Fibroblast of lung (primary cell): ENCODE measurements at regions not wholly inside any gene's neighbourhood (a gene's known extent, or its start where the extent isn't known, plus 50 kb on each side); places are given as distances from the start of the nearest gene placed in this dataset.

Experiments
- DNase-seq, 2 donors: peaks; one replicate each; pipeline versions ENCODE4 v3.0.0 to v3.0.0-alpha.2; 2010; ENCODE audit warnings: low read depth in 2 of 2
- H2AFZ ChIP-seq: 2 replicates; pipeline ENCODE4 v1.5.1; 2012; ENCODE audit warnings: low read length, control low read depth, inconsistent platforms
- H3K27ac ChIP-seq: 2 replicates; pipeline ENCODE4 v1.5.1; 2011; ENCODE audit warnings: low read length, control low read depth; ENCODE audit not compliant: insufficient read depth
- H3K27me3 ChIP-seq: 2 replicates; pipeline ENCODE4 v1.5.1; 2011; ENCODE audit warnings: mild to moderate bottlenecking, low read length; ENCODE audit not compliant: control insufficient read depth, insufficient read depth
- H3K36me3 ChIP-seq: 2 replicates; pipeline ENCODE4 v1.5.1; 2011; ENCODE audit warnings: low read length; ENCODE audit not compliant: control insufficient read depth, insufficient read depth
- H3K4me1 ChIP-seq: 2 replicates; pipeline ENCODE4 v1.5.1; 2011; ENCODE audit warnings: low read length; ENCODE audit not compliant: control insufficient read depth, insufficient read depth; ENCODE audit errors: extremely low read depth
- H3K4me2 ChIP-seq: 2 replicates; pipeline ENCODE4 v1.5.1; 2011; ENCODE audit warnings: low read length, control low read depth; ENCODE audit not compliant: insufficient read depth; ENCODE audit errors: extremely low read depth
- H3K4me3 ChIP-seq, 4 experiments: fragments of 200-600 bp in 1 of 4; sonication (generic) in 1 of 4; replicated peaks in 1 of 4; 2 replicates each; pipeline ENCODE4 v1.5.1; 2011 to 2016; ENCODE audit warnings: low read length in 4 of 4, low read depth in 3 of 4, mild to moderate bottlenecking in 3 of 4, control low read depth in 2 of 4, inconsistent platforms in 1 of 4, mixed read lengths in 1 of 4; ENCODE audit not compliant: insufficient read depth in 1 of 4; ENCODE audit errors: control extremely low read depth in 1 of 4
- H3K79me2 ChIP-seq: 2 replicates; pipeline ENCODE4 v1.5.1; 2012; ENCODE audit warnings: mild to moderate bottlenecking, low read length, inconsistent platforms; ENCODE audit not compliant: control insufficient read depth, insufficient read depth
- H3K9ac ChIP-seq: 2 replicates; pipeline ENCODE4 v1.5.1; 2011; ENCODE audit warnings: mild to moderate bottlenecking, low read length, control low read depth; ENCODE audit not compliant: insufficient read depth
- H3K9me3 ChIP-seq: 2 replicates; pipeline ENCODE4 v1.5.1; 2012; ENCODE audit warnings: low read depth, low read length; ENCODE audit not compliant: control insufficient read depth, insufficient read depth
- H4K20me1 ChIP-seq: 2 replicates; pipeline ENCODE4 v1.5.1; 2011; ENCODE audit warnings: low read length; ENCODE audit not compliant: control insufficient read depth, insufficient read depth; ENCODE audit errors: extremely low read depth
- EZH2 ChIP-seq: IDR thresholded peaks from 2 replicates; pipeline ENCODE4 v1.5.1; 2012; ENCODE audit warnings: low read length, control low read depth, mild to moderate bottlenecking; ENCODE audit errors: missing control alignments
- TF ChIP-seq, protein P1 (sequence below), 2 donors: IDR thresholded peaks in 1 of 2; conservative IDR thresholded peaks in 1 of 2; 1 replicate in 1 of 2; 2 replicates in 1 of 2; pipeline ENCODE4 v1.5.1; 2011 to 2012; ENCODE audit warnings: low read length in 2 of 2, control low read depth in 1 of 2, inconsistent platforms in 1 of 2, low read depth in 1 of 2, mild to moderate bottlenecking in 1 of 2

DNA sequence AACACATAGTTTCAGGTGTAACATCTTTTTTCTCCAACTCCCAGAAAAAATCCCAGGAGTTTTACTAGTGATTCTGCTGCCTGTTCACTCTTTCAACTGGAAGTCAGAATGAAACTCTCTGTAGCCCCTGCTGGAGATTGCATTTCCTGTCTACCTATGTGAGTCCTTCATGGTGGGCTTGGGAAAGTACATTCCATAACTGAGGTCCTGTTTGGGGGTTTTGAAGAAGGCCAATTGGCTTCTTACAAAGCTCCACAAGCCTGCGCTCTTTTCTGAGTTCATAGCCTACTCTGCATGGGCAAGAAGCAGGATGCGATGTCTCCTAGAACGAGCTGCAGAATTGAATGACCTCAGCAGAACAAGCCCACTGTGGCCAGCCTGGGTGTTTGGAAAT is 86.7 kb downstream of the LYZL2 start:
- H3K36me3 ChIP-seq, result no peaks in the 10 kb centered on the region
- H3K79me2 ChIP-seq, result no peaks in the 10 kb centered on the region
- H2AFZ ChIP-seq, result no peak overlapping the region
- no peaks in the 10 kb centered on the region for H3K9me3 ChIP-seq
- H4K20me1 ChIP-seq, result no peaks in the 10 kb centered on the region
- H3K27me3 ChIP-seq, result no peaks in the 10 kb centered on the region
- H3K9ac ChIP-seq, result no peak overlapping the region
- H3K4me2 ChIP-seq, result no peak overlapping the region
- TF ChIP-seq EZH2, result no peak
- TF ChIP-seq, protein P1, sequence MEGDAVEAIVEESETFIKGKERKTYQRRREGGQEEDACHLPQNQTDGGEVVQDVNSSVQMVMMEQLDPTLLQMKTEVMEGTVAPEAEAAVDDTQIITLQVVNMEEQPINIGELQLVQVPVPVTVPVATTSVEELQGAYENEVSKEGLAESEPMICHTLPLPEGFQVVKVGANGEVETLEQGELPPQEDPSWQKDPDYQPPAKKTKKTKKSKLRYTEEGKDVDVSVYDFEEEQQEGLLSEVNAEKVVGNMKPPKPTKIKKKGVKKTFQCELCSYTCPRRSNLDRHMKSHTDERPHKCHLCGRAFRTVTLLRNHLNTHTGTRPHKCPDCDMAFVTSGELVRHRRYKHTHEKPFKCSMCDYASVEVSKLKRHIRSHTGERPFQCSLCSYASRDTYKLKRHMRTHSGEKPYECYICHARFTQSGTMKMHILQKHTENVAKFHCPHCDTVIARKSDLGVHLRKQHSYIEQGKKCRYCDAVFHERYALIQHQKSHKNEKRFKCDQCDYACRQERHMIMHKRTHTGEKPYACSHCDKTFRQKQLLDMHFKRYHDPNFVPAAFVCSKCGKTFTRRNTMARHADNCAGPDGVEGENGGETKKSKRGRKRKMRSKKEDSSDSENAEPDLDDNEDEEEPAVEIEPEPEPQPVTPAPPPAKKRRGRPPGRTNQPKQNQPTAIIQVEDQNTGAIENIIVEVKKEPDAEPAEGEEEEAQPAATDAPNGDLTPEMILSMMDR (conservative IDR thresholded peaks at IDR 0.05 in 1 of 2, IDR thresholded peaks at IDR 0.05 in 1 of 2; ENCODE audit: low read depth in 1 of 2, low read length in 2 of 2), result no peak
- no peak overlapping the region for H3K27ac ChIP-seq
- H3K4me1 ChIP-seq, result peaks cover 2% of the 10 kb centered on the region
- DNase-seq, result no peak
- H3K4me3 ChIP-seq, result no peak overlapping the region

DNA sequence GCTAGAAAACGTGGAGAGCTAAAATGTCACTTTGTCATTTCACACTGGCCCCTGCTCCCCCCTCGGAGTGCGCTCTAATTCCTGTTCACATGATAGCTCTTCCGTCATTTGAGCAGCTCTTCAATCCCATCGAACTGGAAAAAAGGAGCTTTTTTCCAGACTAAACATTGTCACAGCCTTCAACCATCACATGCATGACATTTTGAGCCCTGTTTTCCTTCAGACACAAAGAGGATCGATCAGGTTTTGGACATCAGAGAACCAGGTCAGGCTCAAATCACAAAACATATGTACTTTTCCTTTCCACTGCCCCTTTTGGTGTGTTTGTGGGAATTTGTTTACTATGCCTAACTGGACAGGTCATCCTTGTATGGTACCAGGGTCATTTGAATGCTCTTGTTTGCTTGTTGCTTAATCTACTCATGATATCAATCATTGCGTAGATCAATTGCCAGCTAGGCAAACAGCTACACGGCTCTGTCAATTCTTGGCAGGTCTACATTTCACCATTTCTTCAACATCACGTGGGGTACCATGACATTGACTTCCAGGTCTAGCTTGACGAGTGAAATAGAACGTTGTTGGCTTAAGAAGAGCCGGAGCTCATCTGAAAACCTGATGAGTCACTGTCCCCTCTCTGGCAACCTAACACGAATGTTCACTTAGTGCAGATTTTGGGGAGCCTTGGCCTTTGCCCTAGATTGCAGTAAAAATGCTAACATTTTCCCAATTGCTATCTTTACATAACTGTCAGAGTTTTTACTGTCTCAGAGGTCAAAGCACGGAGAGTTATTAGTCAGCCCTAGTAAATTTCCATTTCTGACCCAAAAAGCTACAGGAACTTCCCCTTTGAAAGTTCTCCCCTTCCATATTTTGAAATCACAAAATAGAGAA is 87.3 kb downstream of the LYZL2 start:
- H3K36me3 ChIP-seq, result no peaks in the 10 kb centered on the region
- TF ChIP-seq EZH2, result no peak
- TF ChIP-seq, protein P1 (conservative IDR thresholded peaks at IDR 0.05 in 1 of 2, IDR thresholded peaks at IDR 0.05 in 1 of 2; ENCODE audit: low read depth in 1 of 2, low read length in 2 of 2), result no peak
- H4K20me1 ChIP-seq, result no peaks in the 10 kb centered on the region
- no peaks in the 10 kb centered on the region for H3K27me3 ChIP-seq
- no peak overlapping the region for H3K4me3 ChIP-seq
- H3K9me3 ChIP-seq, result no peaks in the 10 kb centered on the region
- no peak overlapping the region for H2AFZ ChIP-seq
- DNase-seq, result peak in 1 of 2 donors; percentile 15
- peaks cover 2% of the 10 kb centered on the region for H3K4me1 ChIP-seq
- H3K27ac ChIP-seq, result no peak overlapping the region
- no peak overlapping the region for H3K9ac ChIP-seq
- H3K4me2 ChIP-seq, result no peak overlapping the region
- no peaks in the 10 kb centered on the region for H3K79me2 ChIP-seq

DNA sequence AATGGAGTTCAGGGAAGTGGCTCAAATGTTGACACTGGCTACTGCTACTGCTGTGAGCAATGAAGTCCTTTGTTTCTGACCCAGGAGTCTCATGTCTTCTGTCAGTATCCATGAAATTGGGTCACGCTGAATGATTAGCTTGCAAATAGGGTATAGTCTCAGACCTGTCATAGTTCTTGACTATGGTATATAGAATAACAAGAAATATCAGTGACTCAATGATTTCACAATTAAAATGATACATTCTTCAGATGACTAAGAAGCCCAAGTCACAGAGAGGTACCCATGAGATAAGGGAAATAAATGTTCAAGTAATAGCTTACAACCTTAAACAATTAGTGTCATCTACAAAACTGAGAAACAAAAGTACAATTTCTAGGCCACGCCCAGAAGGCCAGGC is 89.3 kb downstream of the LYZL2 start:
- Histone ChIP-seq H3K27ac (no peak overlapping the region), H4K20me1 (no peaks in the 10 kb centered on the region), H3K9me3 (no peaks in the 10 kb centered on the region), H3K9ac (no peak overlapping the region), H3K4me3 (no peak overlapping the region), H3K27me3 (no peaks in the 10 kb centered on the region), H3K79me2 (no peaks in the 10 kb centered on the region), H3K36me3 (no peaks in the 10 kb centered on the region), H2AFZ (no peak overlapping the region), H3K4me1 (peaks cover 2% of the 10 kb centered on the region), H3K4me2 (no peak overlapping the region)
- TF ChIP-seq, protein P1 (conservative IDR thresholded peaks at IDR 0.05 in 1 of 2, IDR thresholded peaks at IDR 0.05 in 1 of 2; ENCODE audit: low read depth in 1 of 2, low read length in 2 of 2), result no peak
- TF ChIP-seq EZH2, result no peak
- peak in 1 of 2 donors; percentile 23 for DNase-seq
